22Rv1 (cell line): ENCODE measurements at regions not wholly inside any gene's neighbourhood (a gene's known extent, or its start where the extent isn't known, plus 50 kb on each side); places are given as distances from the start of the nearest gene placed in this dataset.

Experiments used
- CTCF ChIP-seq: fragments of 450-650 bp; IDR thresholded peaks from 2 replicates; pipeline ENCODE4 v1.5.1; 2017; ENCODE audit warnings: mild to moderate bottlenecking
- ZFX ChIP-seq: fragments of 450-650 bp; IDR thresholded peaks from 2 replicates; pipeline ENCODE4 v1.6.1; 2017; ENCODE audit warnings: antibody characterized with exemption, borderline replicate concordance

DNA sequence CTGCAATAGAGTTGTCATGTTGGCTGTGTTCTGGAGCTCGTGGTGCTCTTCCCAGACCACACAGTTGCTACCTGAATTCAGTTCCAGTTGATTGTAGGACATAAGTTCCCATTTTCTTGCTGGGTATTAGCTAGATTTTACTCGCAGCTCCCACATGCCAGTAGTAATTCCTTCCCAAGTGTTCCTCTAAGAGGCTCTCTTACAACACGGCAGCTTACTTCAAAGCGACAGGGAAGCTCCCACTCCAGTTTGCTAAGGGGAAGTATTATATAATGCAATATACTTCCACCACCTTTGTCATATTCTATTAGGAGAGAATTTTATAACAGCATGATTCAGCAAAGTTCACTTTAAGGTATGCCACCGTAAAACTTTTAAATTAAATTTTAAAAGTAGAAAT, 623.0 kb downstream of the SLCO4C1 start:
- TF ChIP-seq ZFX (no peak), CTCF (no peak)
